NCI-H748 (cell line): ENCODE measurements at regions not wholly inside any gene's neighbourhood (a gene's known extent, or its start where the extent isn't known, plus 50 kb on each side); places are given as distances from the start of the nearest gene placed in this dataset.
"Not testable (repeated sequence)": the region's sequence is repeated elsewhere in the genome, so short reads cannot be mapped to it uniquely, and the experiment has no call there.

Experiments
- DNase-seq: peaks from one replicate; lab custom pipeline; 2025; ENCODE audit not compliant: unreplicated experiment; lab: John Stamatoyannopoulos, UW

GRCh38 chr7:94808673-94809072 is 98.7 kb upstream of the PPP1R9A start:
- DNase-seq = not testable (repeated sequence)

- no peak for DNase-seq
Measured at GRCh38 chr7:94810496-94810895, 96.9 kb upstream of the PPP1R9A start.

GRCh38 chr7:94813917-94814316 is 93.5 kb upstream of the PPP1R9A start:
- no peak for DNase-seq

- no peak for DNase-seq
Measured at GRCh38 chr7:94823947-94824346, 83.4 kb upstream of the PPP1R9A start.

- DNase-seq = no peak
Measured at GRCh38 chr7:94829987-94830386, 77.4 kb upstream of the PPP1R9A start.

GRCh38 chr7:94832051-94832450 is 75.3 kb upstream of the PPP1R9A start:
- no peak for DNase-seq

- no peak for DNase-seq
Measured at GRCh38 chr7:94834359-94834758, 73.0 kb upstream of the PPP1R9A start.

GRCh38 chr7:94838717-94839116 is 68.7 kb upstream of the PPP1R9A start:
- no peak for DNase-seq

- DNase-seq = no peak
Measured at GRCh38 chr7:94843553-94843952, 63.8 kb upstream of the PPP1R9A start.

GRCh38 chr7:94848531-94848930 is 58.9 kb upstream of the PPP1R9A start:
- DNase-seq = no peak

GRCh38 chr7:94848992-94849576 is 58.3 kb upstream of the PPP1R9A start:
- DNase-seq = no peak

- no peak for DNase-seq
Measured at GRCh38 chr7:94849636-94850208, 57.7 kb upstream of the PPP1R9A start.

GRCh38 chr7:94855589-94855988 is 51.8 kb upstream of the PPP1R9A start:
- DNase-seq = no peak

- no peak for DNase-seq
Measured at GRCh38 chr7:94856643-94857042, 50.8 kb upstream of the PPP1R9A start.
